PC-3 (cell line): ENCODE measurements at regions not wholly inside any gene's neighbourhood (a gene's known extent, or its start where the extent isn't known, plus 50 kb on each side); places are given as distances from the start of the nearest gene placed in this dataset.
"Not testable (repeated sequence)": the region's sequence is repeated elsewhere in the genome, so short reads cannot be mapped to it uniquely, and the experiment has no call there.

Experiments used
- ATAC-seq: fragments of 200-7000 bp; cut with Tn5 transposase; 2 replicates; pipeline ENCODE4 v1.9.1; 2020; ENCODE audit warnings: mild to moderate bottlenecking, moderate library complexity
- BruUV-seq: library from RNA; stranded (reverse); fragments of 400-500 nt; replicated peaks from 2 replicates; lab custom pipeline; 2021; lab: Mats Ljungman, UMichigan
- CTCF ChIA-PET: fragments of 300-600 bp; sonication (Branson Sonifier 250); formaldehyde crosslinking; loops from one replicate; lab custom pipeline; 2022; ENCODE audit warnings: antibody characterized with exemption; lab: Charles Lee
- POLR2A ChIA-PET: fragments of 300-600 bp; sonication (Branson Sonifier 250); formaldehyde crosslinking; loops from one replicate; lab custom pipeline; 2022; ENCODE audit warnings: antibody characterized with exemption; ENCODE audit not compliant: unreplicated experiment; lab: Charles Lee
- DNase-seq: peaks from one replicate; pipeline ENCODE4 v3.0.0-alpha.2; 2015
- H2AFZ ChIP-seq: fragments of 300-600 bp; sonication (generic); 2 replicates; pipeline ENCODE4 v1.6.0; 2016; ENCODE audit warnings: antibody characterized with exemption, low read length
- H3F3A ChIP-seq: fragments of 300-600 bp; sonication (generic); one replicate; pipeline ENCODE4 v1.6.0; 2017; ENCODE audit warnings: antibody characterized with exemption, low read length, control low read depth, mild to moderate bottlenecking; ENCODE audit not compliant: unreplicated experiment
- H3K27ac ChIP-seq: fragments of 300-600 bp; sonication (generic); 2 replicates; pipeline ENCODE4 v1.5.1; 2016; ENCODE audit warnings: mild to moderate bottlenecking, low read length
- H3K27me3 ChIP-seq: fragments of 300-600 bp; sonication (generic); 2 replicates; pipeline ENCODE4 v1.6.1; 2016; ENCODE audit warnings: low read length, mixed read lengths
- H3K36me3 ChIP-seq: fragments of 300-600 bp; sonication (generic); 2 replicates; pipeline ENCODE4 v1.6.1; 2016; ENCODE audit warnings: low read depth, mixed run types, low read length, mixed read lengths
- H3K4me1 ChIP-seq: fragments of 300-600 bp; sonication (generic); 2 replicates; pipeline ENCODE4 v1.5.1; 2016; ENCODE audit warnings: low read length; ENCODE audit not compliant: insufficient read depth
- H3K4me2 ChIP-seq: fragments of 300-600 bp; sonication (generic); 2 replicates; pipeline ENCODE4 v1.6.0; 2016; ENCODE audit warnings: low read length
- H3K4me3 ChIP-seq: fragments of 300-600 bp; sonication (generic); 2 replicates; pipeline ENCODE4 v1.5.1; 2016; ENCODE audit warnings: mild to moderate bottlenecking, low read length, mixed read lengths
- H3K79me2 ChIP-seq: fragments of 300-600 bp; sonication (generic); 2 replicates; pipeline ENCODE4 v1.6.1; 2017; ENCODE audit warnings: low read length, mixed read lengths
- H3K9ac ChIP-seq: fragments of 300-600 bp; sonication (generic); 2 replicates; pipeline ENCODE4 v1.6.0; 2016; ENCODE audit warnings: mild to moderate bottlenecking, low read length
- H3K9me2 ChIP-seq: fragments of 300-600 bp; sonication (generic); replicated peaks from 2 replicates; pipeline ENCODE4 v1.6.1; 2016; ENCODE audit warnings: mixed run types, low read length, mixed read lengths
- H3K9me3 ChIP-seq: fragments of 300-600 bp; sonication (generic); 2 replicates; pipeline ENCODE4 v1.6.1; 2016; ENCODE audit warnings: low read length, mixed read lengths
- H4K20me1 ChIP-seq: fragments of 300-600 bp; sonication (generic); 2 replicates; pipeline ENCODE4 v1.6.1; 2016; ENCODE audit warnings: low read length, mixed read lengths
- EZH2 ChIP-seq: fragments of 300-600 bp; sonication (generic); IDR thresholded peaks from one replicate; pipeline ENCODE4 v1.6.1; 2017; ENCODE audit warnings: antibody characterized with exemption, mild to moderate bottlenecking, low read length; ENCODE audit not compliant: unreplicated experiment
- EZH2phosphoT487 ChIP-seq: fragments of 300-600 bp; sonication (generic); IDR thresholded peaks from 2 replicates; pipeline ENCODE4 v1.6.1; 2018; ENCODE audit warnings: mild to moderate bottlenecking, antibody characterized with exemption, low read length, borderline replicate concordance
- intact Hi-C: fragments of 100-400 bp; cut with micrococcal nuclease; formaldehyde crosslinking; loops from 2 replicates; pipeline ENCODE4 v1.9.0; 2023
- TF ChIP-seq, protein P1 (sequence below): fragments of 300-600 bp; sonication (generic); conservative IDR thresholded peaks from 2 replicates; pipeline ENCODE4 v1.5.1; 2017; ENCODE audit warnings: antibody characterized with exemption, low read depth, mild to moderate bottlenecking, low read length

DNA sequence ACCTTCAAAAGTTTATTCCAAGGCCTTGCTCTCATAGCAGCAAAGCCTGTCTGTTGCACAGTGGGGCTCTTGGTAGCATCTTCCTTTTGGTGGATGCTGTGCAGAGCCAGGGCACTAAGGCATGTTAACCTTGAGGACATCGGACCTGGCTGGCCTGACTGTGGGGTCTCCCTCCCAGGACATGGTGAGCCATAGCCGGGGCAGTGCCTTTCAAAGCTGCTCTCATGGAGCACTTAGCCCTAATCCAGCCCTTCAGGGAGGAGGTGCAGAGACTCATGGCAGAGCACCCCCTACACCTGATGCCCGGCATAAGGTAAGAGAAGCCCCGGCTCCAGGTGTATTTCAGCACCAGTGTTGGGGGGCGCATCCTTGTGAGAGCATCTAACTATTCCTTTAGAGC, 941.4 kb upstream of the ZNF722 start:
- Histone ChIP-seq H4K20me1 (no peaks in the 10 kb centered on the region), H3K79me2 (no peaks in the 10 kb centered on the region), H3K4me1 (no peaks in the 10 kb centered on the region), H3F3A (no peaks in the 10 kb centered on the region), H2AFZ (no peak overlapping the region), H3K4me2 (no peak overlapping the region), H3K9me3 (no peaks in the 10 kb centered on the region), H3K9me2 (no peaks in the 10 kb centered on the region), H3K27ac (no peak overlapping the region), H3K4me3 (no peak overlapping the region), H3K27me3 (no peaks in the 10 kb centered on the region), H3K36me3 (no peaks in the 10 kb centered on the region), H3K9ac (no peak overlapping the region)
- TF ChIP-seq, protein P1, sequence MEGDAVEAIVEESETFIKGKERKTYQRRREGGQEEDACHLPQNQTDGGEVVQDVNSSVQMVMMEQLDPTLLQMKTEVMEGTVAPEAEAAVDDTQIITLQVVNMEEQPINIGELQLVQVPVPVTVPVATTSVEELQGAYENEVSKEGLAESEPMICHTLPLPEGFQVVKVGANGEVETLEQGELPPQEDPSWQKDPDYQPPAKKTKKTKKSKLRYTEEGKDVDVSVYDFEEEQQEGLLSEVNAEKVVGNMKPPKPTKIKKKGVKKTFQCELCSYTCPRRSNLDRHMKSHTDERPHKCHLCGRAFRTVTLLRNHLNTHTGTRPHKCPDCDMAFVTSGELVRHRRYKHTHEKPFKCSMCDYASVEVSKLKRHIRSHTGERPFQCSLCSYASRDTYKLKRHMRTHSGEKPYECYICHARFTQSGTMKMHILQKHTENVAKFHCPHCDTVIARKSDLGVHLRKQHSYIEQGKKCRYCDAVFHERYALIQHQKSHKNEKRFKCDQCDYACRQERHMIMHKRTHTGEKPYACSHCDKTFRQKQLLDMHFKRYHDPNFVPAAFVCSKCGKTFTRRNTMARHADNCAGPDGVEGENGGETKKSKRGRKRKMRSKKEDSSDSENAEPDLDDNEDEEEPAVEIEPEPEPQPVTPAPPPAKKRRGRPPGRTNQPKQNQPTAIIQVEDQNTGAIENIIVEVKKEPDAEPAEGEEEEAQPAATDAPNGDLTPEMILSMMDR: no peak
- TF ChIP-seq EZH2phosphoT487 (no peak), EZH2 (no peak)
- POLR2A ChIA-PET: no interaction called here
- intact Hi-C loops: no loop called here
- ATAC-seq: no peak
- BruUV-seq: no TSS peak
- no peak for DNase-seq
- CTCF ChIA-PET: no interaction called here

DNA sequence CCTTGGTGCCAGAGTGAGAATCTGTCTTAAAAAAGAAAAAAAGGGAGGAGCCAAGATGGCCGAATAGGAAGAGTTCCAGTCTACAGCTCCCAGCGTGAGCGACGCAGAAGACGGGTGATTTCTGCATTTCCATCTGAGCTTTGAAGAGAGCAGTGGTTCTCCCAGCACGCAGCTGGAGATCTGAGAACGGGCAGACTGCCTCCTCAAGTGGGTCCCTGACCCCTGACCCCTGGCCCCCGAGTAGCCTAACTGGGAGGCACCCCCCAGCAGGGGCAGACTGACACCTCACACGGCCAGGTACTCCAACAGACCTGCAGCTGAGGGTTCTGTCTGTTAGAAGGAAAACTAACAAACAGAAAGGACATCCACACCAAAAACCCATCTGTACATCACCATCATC, 937.9 kb upstream of the ZNF722 start:
- intact Hi-C loops, H3K9me2 ChIP-seq, CTCF ChIA-PET, ATAC-seq, H3K9ac ChIP-seq, DNase-seq, H3K9me3 ChIP-seq, H3K36me3 ChIP-seq, H3K79me2 ChIP-seq, H3K27me3 ChIP-seq, H3K4me1 ChIP-seq, POLR2A ChIA-PET, H3K4me3 ChIP-seq, H4K20me1 ChIP-seq, H3K27ac ChIP-seq, H3K4me2 ChIP-seq, BruUV-seq, H2AFZ ChIP-seq, H3F3A ChIP-seq: not testable (repeated sequence)

DNA sequence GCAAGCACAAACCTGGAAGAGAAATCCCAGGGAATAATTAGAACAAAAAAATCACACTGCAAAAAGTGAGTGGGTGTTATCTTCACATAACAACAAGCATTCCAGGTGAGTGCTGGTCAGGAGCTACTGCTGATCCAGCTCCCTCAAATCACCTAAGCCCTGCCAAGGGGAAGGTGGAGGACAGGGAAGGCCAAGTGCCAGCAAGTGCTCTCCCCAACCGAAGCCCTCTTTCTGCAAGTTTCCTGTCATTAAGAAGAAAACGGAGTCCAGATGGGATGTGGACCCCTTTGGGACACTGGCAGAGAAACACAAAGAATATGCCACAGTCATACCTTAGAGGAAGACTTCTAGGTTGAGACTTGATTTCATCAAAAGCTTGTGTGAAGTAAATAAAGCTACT, 933.0 kb upstream of the ZNF722 start:
- H4K20me1 ChIP-seq: no peaks in the 10 kb centered on the region
- POLR2A ChIA-PET: no interaction called here
- no peaks in the 10 kb centered on the region for H3K79me2 ChIP-seq

DNA sequence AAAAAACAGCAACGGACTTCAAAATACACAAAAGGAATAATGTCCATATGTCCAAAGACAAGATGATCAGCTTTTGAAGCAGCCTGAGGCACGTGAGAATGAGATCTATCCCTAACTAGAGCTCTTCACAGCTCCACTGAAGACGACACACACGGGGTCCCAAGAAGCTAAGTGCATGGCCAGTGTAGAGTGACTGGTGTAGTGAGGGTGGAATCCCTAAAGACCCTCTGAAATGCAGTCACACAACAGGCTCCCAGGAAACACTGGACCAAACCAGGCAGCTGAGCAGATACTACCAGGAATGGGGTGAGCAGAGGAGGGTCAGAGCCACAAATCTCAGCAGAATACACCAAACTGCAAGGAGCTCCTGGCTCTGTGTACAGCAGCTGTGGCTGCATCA, 932.4 kb upstream of the ZNF722 start:
- H2AFZ ChIP-seq, H3K4me3 ChIP-seq, H3K4me2 ChIP-seq, intact Hi-C loops, ATAC-seq, H3K9me2 ChIP-seq, H3K9me3 ChIP-seq, CTCF ChIA-PET, H3K4me1 ChIP-seq, POLR2A ChIA-PET, H3K27me3 ChIP-seq, DNase-seq, H3K9ac ChIP-seq, BruUV-seq, H3K79me2 ChIP-seq, H3F3A ChIP-seq, H4K20me1 ChIP-seq, H3K36me3 ChIP-seq, H3K27ac ChIP-seq: not testable (repeated sequence)

More for the DNA sequence above, 933.0 kb upstream of the ZNF722 start:
- TF ChIP-seq, protein P1: no peak
- no peak for TF ChIP-seq EZH2
- no peak for TF ChIP-seq EZH2phosphoT487
- intact Hi-C loops: no loop called here
- H3K27ac ChIP-seq: no peak overlapping the region
- no peak overlapping the region for H3K4me2 ChIP-seq
- CTCF ChIA-PET: no interaction called here
- BruUV-seq: no TSS peak
- no peaks in the 10 kb centered on the region for H3K4me1 ChIP-seq
- no peaks in the 10 kb centered on the region for H3F3A ChIP-seq
- no peaks in the 10 kb centered on the region for H3K9me2 ChIP-seq
- no peak overlapping the region for H3K9ac ChIP-seq
- no peak overlapping the region for H2AFZ ChIP-seq
- H3K9me3 ChIP-seq: no peaks in the 10 kb centered on the region
- no peak for DNase-seq
- no peak for ATAC-seq
- H3K4me3 ChIP-seq: no peak overlapping the region
- no peaks in the 10 kb centered on the region for H3K36me3 ChIP-seq
- no peaks in the 10 kb centered on the region for H3K27me3 ChIP-seq
